Caco-2 (cell line): ENCODE measurements at regions not wholly inside any gene's neighbourhood (a gene's known extent, or its start where the extent isn't known, plus 50 kb on each side); places are given as distances from the start of the nearest gene placed in this dataset.

Source experiments
- BruUV-seq: library from RNA; stranded (reverse); fragments of 400-500 nt; replicated peaks from 2 replicates; lab custom pipeline; 2021; lab: Mats Ljungman, UMichigan
- CTCF ChIA-PET: fragments of 300-600 bp; sonication (Branson Sonifier 250); formaldehyde crosslinking; loops from one replicate; lab custom pipeline; 2022; ENCODE audit warnings: antibody characterized with exemption; lab: Charles Lee
- POLR2A ChIA-PET: fragments of 300-600 bp; sonication (Branson Sonifier 250); formaldehyde crosslinking; loops from one replicate; lab custom pipeline; 2022; ENCODE audit warnings: antibody characterized with exemption; lab: Charles Lee
- DNase-seq, 2 experiments: peaks; one replicate each; pipeline versions ENCODE4 v3.0.0 to v3.0.0-alpha.2; 2020 to 2022
- H3K27me3 ChIP-seq: replicated peaks from 2 replicates; pipeline ENCODE4 v1.6.0; 2011; ENCODE audit warnings: low read length; ENCODE audit not compliant: control insufficient read depth, insufficient read depth
- H3K36me3 ChIP-seq: 2 replicates; pipeline ENCODE4 v1.5.1; 2011; ENCODE audit warnings: low read length; ENCODE audit not compliant: control insufficient read depth, insufficient read depth
- H3K4me1 ChIP-seq: fragments of 250-450 bp; sonication (Bioruptor Pico); 2 replicates; pipeline ENCODE4 v1.5.1; 2020; ENCODE audit warnings: mild to moderate bottlenecking
- H3K4me3 ChIP-seq: 2 replicates; pipeline ENCODE4 v1.5.1; 2011; ENCODE audit warnings: low read depth, mild to moderate bottlenecking, control low read depth, low read length
- H3K9me3 ChIP-seq: fragments of 250-450 bp; sonication (Bioruptor Pico); 2 replicates; pipeline ENCODE4 v1.5.1; 2020; ENCODE audit warnings: mild to moderate bottlenecking, moderate library complexity
- H3K27ac Mint-ChIP-seq: one replicate; pipeline ENCODE4 v1.8.0; 2022; ENCODE audit warnings: mixed read lengths; ENCODE audit not compliant: unreplicated experiment
- H3K27me3 Mint-ChIP-seq: one replicate; pipeline ENCODE4 v1.8.0; 2022; ENCODE audit warnings: mixed read lengths; ENCODE audit not compliant: insufficient read depth, unreplicated experiment
- H3K36me3 Mint-ChIP-seq: one replicate; pipeline ENCODE4 v1.8.0; 2022; ENCODE audit warnings: mild to moderate bottlenecking, mixed read lengths; ENCODE audit not compliant: insufficient read depth, unreplicated experiment
- H3K4me1 Mint-ChIP-seq: one replicate; pipeline ENCODE4 v1.8.0; 2022; ENCODE audit warnings: low read depth, mixed read lengths; ENCODE audit not compliant: unreplicated experiment
- H3K4me3 Mint-ChIP-seq: one replicate; pipeline ENCODE4 v1.8.0; 2022; ENCODE audit warnings: mild to moderate bottlenecking, moderate library complexity, mixed read lengths; ENCODE audit not compliant: unreplicated experiment
- H3K9me3 Mint-ChIP-seq: one replicate; pipeline ENCODE4 v1.8.0; 2022; ENCODE audit warnings: mixed read lengths; ENCODE audit not compliant: unreplicated experiment
- CTCF ChIP-seq, 2 experiments: fragments of 200-600 bp in 1 of 2; IDR thresholded peaks; 1 replicate in 1 of 2; 2 replicates in 1 of 2; pipeline versions ENCODE4 v1.5.1 to v1.8.0; 2011 to 2022; ENCODE audit warnings: antibody characterized with exemption in 1 of 2, control low read depth in 1 of 2, inconsistent platforms in 1 of 2, low read depth in 1 of 2, low read length in 1 of 2, mild to moderate bottlenecking in 1 of 2, moderate library complexity in 1 of 2; ENCODE audit not compliant: insufficient read depth in 1 of 2, severe bottlenecking in 1 of 2, unreplicated experiment in 1 of 2
- intact Hi-C: fragments of 100-400 bp; cut with micrococcal nuclease; formaldehyde crosslinking; loops from one replicate; pipeline ENCODE4 v1.10.0; 2022; ENCODE audit not compliant: unreplicated experiment

DNA sequence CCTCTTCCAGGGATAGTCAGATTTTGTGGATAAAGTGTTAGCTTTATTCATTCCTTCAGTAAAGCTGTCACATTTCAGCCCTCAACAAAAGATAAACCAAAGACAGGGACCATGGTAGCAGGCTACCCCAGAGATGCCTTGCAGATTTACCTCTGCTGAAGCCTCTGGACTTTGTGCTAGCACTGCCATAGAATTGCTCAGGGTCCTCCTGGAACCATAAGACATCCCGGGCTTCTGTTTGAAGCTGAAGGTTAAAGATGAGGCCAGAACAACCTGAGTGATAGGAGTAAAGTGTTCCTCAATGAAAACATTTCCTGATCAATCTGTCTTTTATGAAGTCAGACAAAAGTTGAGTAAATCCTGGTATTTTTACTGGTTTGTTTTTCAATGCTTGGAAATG lies 57.5 kb upstream of the ARL15 start:
- H3K4me1 Mint-ChIP-seq = peaks cover 7% of the 10 kb centered on the region
- CTCF ChIA-PET = no interaction called here
- Histone ChIP-seq H3K36me3 (no peaks in the 10 kb centered on the region), H3K4me3 (no peak overlapping the region), H3K9me3 (peaks cover 5% of the 10 kb centered on the region; the same call in 1 of the 2 replicates), H3K4me1 (peaks cover 5% of the 10 kb centered on the region), H3K27me3 (no peaks in the 10 kb centered on the region)
- peaks cover 2% of the 10 kb centered on the region for H3K36me3 Mint-ChIP-seq
- intact Hi-C loops = no loop called here
- H3K9me3 Mint-ChIP-seq = peaks cover 16% of the 10 kb centered on the region
- no TSS peak for BruUV-seq
- no peaks in the 10 kb centered on the region for H3K27me3 Mint-ChIP-seq
- H3K27ac Mint-ChIP-seq = no peak overlapping the region
- DNase-seq = no peak
- POLR2A ChIA-PET = interaction anchor here (1.4 kb wide), 1 partner anchor 58 kb away, joined by 5 read pairs; the partner anchor contains the start of gene ARL15
- no peak for TF ChIP-seq CTCF (IDR thresholded peaks at IDR 0.05; ENCODE audit: insufficient read depth in 1 of 2, low read depth in 1 of 2, low read length in 1 of 2, severe bottlenecking in 1 of 2, unreplicated experiment in 1 of 2)
- H3K4me3 Mint-ChIP-seq = no peak overlapping the region

DNA sequence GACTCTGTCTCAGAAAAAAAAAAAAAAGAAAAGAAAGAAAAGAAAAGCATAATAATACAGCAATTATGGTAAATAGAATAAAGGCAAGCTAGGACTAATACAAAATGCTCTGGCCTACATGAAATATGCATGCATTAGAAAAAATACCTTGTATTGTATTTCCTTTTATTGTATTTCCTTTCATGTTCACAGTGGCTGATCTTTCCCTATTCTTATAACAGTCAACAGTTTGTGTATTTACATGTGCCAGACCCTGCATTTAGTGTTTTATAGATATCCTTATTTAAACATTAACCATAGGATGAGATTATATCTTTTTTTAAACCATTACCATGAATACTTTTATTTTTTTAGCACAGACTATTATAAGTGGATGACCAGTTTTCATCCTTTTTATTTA lies 56.3 kb upstream of the ARL15 start:
- TF ChIP-seq CTCF (IDR thresholded peaks at IDR 0.05; ENCODE audit: insufficient read depth in 1 of 2, low read depth in 1 of 2, low read length in 1 of 2, severe bottlenecking in 1 of 2, unreplicated experiment in 1 of 2) = no peak
- Mint-ChIP-seq H3K9me3 (peaks cover 16% of the 10 kb centered on the region), H3K4me1 (peaks cover 14% of the 10 kb centered on the region), H3K36me3 (peaks cover 4% of the 10 kb centered on the region), H3K27ac (no peak overlapping the region), H3K27me3 (no peaks in the 10 kb centered on the region), H3K4me3 (no peak overlapping the region)
- POLR2A ChIA-PET = no interaction called here
- H3K4me1 ChIP-seq = peaks cover 16% of the 10 kb centered on the region
- no peak overlapping the region for H3K4me3 ChIP-seq
- BruUV-seq = no TSS peak
- intact Hi-C loops = no loop called here
- no peaks in the 10 kb centered on the region for H3K36me3 ChIP-seq
- CTCF ChIA-PET = no interaction called here
- no peaks in the 10 kb centered on the region for H3K27me3 ChIP-seq
- DNase-seq = no peak
- no peaks in the 10 kb centered on the region for H3K9me3 ChIP-seq

DNA sequence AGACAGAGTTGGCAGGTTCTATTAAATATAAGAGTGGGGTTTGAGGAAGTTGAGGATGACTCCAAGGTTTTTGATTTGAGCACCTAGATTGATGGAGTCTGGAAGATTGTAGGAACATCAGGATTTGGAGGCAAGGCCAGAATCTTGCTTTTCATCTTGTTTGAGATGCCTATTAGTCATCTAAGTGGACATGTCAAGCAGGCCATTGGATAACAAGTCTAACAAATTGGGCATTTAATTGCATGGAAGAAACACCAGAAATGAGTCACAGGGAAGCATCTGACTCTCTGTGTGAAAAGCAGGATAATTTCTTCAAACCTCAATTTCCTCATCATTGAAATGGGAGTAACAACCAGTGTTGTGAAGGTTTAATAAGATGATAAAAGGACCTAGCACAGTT lies 53.3 kb upstream of the ARL15 start:
- peaks cover 26% of the 10 kb centered on the region for H3K4me1 Mint-ChIP-seq
- H3K27me3 Mint-ChIP-seq = no peaks in the 10 kb centered on the region
- H3K27me3 ChIP-seq = no peaks in the 10 kb centered on the region
- POLR2A ChIA-PET = no interaction called here
- H3K4me3 ChIP-seq = no peak overlapping the region
- CTCF ChIA-PET = no interaction called here
- BruUV-seq = no TSS peak
- H3K4me3 Mint-ChIP-seq = no peak overlapping the region
- intact Hi-C loops = loop anchor here (2.0 kb wide), 1 partner anchor 53 kb away; the partner anchor contains the start of gene ARL15
- TF ChIP-seq CTCF (IDR thresholded peaks at IDR 0.05; ENCODE audit: insufficient read depth in 1 of 2, low read depth in 1 of 2, low read length in 1 of 2, severe bottlenecking in 1 of 2, unreplicated experiment in 1 of 2) = no peak
- no peak for DNase-seq
- H3K36me3 Mint-ChIP-seq = peaks cover 4% of the 10 kb centered on the region
- no peak overlapping the region for H3K27ac Mint-ChIP-seq
- peaks cover 35% of the 10 kb centered on the region for H3K4me1 ChIP-seq
- H3K9me3 ChIP-seq = no peaks in the 10 kb centered on the region
- peaks cover 16% of the 10 kb centered on the region for H3K9me3 Mint-ChIP-seq
- H3K36me3 ChIP-seq = no peaks in the 10 kb centered on the region
